Bronchial epithelial cell (primary cell): ENCODE measurements at regions not wholly inside any gene's neighbourhood (a gene's known extent, or its start where the extent isn't known, plus 50 kb on each side); places are given as distances from the start of the nearest gene placed in this dataset.
A peak's percentile ranks its signal among the peaks of the same experiment; 100 is the strongest.

ENCODE experiments used
- DNase-seq: peaks from one replicate; pipeline ENCODE4 v3.0.0-alpha.2; 2010; ENCODE audit warnings: low read depth
- FAIRE-seq: peaks from 2 replicates; lab custom pipeline; 2011; peaks lifted over from hg19 to GRCh38; lab: Jason Lieb, UNC
- H3K27me3 ChIP-seq: 2 replicates; pipeline ENCODE4 v1.5.1; 2011; ENCODE audit warnings: low read length; ENCODE audit not compliant: control insufficient read depth, insufficient read depth
- H3K36me3 ChIP-seq: 2 replicates; pipeline ENCODE4 v1.5.1; 2011; ENCODE audit warnings: low read length; ENCODE audit not compliant: control insufficient read depth, insufficient read depth
- H3K4me3 ChIP-seq: 2 replicates; pipeline ENCODE4 v1.5.1; 2011; ENCODE audit warnings: mild to moderate bottlenecking, low read depth, low read length, control low read depth
- CTCF ChIP-seq: IDR thresholded peaks from 2 replicates; pipeline ENCODE4 v1.5.1; 2011; ENCODE audit warnings: mild to moderate bottlenecking, moderate library complexity, low read length, control low read depth, inconsistent platforms; ENCODE audit not compliant: insufficient read depth, severe bottlenecking

- DNase-seq (no peak), FAIRE-seq (no peak)
- H3K4me3 ChIP-seq, result no peak overlapping the region
- H3K27me3 ChIP-seq, result no peaks in the 10 kb centered on the region
- H3K36me3 ChIP-seq, result no peaks in the 10 kb centered on the region
- TF ChIP-seq CTCF, result no peak
Measured at GRCh38 chr20:40322941-40323340, 366.1 kb downstream of the MAFB start.

- Histone ChIP-seq H3K36me3 (no peaks in the 10 kb centered on the region), H3K4me3 (no peak overlapping the region), H3K27me3 (no peaks in the 10 kb centered on the region)
- DNase-seq (no peak), FAIRE-seq (no peak)
- no peak for TF ChIP-seq CTCF
Measured at GRCh38 chr20:40320517-40321011, 368.5 kb downstream of the MAFB start.

GRCh38 chr20:40319741-40320516, 369.1 kb downstream of the MAFB start:
- peak; percentile 23 for FAIRE-seq
- H3K36me3 ChIP-seq, result no peaks in the 10 kb centered on the region

GRCh38 chr20:40319056-40319455, 370.0 kb downstream of the MAFB start:
- DNase-seq, result no peak
- no peak for TF ChIP-seq CTCF
- no peak overlapping the region for H3K4me3 ChIP-seq
- FAIRE-seq, result peak; percentile 84
- H3K27me3 ChIP-seq, result no peaks in the 10 kb centered on the region
- no peaks in the 10 kb centered on the region for H3K36me3 ChIP-seq

More at GRCh38 chr20:40319741-40320516, 369.1 kb downstream of the MAFB start:
- no peak for TF ChIP-seq CTCF
- Histone ChIP-seq H3K4me3 (no peak overlapping the region), H3K27me3 (no peaks in the 10 kb centered on the region)
- no peak for DNase-seq

- DNase-seq (no peak), FAIRE-seq (no peak)
- Histone ChIP-seq H3K27me3 (no peaks in the 10 kb centered on the region), H3K4me3 (no peak overlapping the region), H3K36me3 (no peaks in the 10 kb centered on the region)
- no peak for TF ChIP-seq CTCF
Measured at GRCh38 chr20:40317156-40317790, 371.8 kb downstream of the MAFB start.
